SIG-M5 treated with dmso at 0.1 percent for 504 hours (cell line): ENCODE measurements at regions not wholly inside any gene's neighbourhood (a gene's known extent, or its start where the extent isn't known, plus 50 kb on each side); places are given as distances from the start of the nearest gene placed in this dataset.
"Not testable (repeated sequence)": the region's sequence is repeated elsewhere in the genome, so short reads cannot be mapped to it uniquely, and the experiment has no call there.

ENCODE experiments used
- DNase-seq: peaks from one replicate; lab custom pipeline; 2025; ENCODE audit not compliant: unreplicated experiment; lab: John Stamatoyannopoulos, UW

DNA sequence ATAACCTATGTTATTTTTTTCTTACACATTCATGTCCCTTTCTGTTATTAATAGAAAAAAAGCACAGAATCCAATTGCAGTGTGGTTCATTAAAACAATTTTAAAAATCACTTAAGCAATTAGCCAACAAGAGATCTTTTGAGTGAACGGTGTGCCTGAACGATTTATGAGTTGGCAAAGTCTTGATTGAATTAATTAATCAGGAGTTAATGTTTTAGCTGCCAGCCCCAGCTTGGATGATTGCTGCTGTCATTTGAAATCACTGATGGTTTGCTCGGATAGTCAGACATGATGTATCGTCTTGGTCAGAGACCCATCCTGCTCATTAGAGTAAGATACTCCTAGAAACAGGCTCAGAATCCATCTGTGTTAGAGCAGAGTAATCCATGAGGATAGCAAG, 158.3 kb upstream of the GALNT2 start:
- DNase-seq = no peak

DNA sequence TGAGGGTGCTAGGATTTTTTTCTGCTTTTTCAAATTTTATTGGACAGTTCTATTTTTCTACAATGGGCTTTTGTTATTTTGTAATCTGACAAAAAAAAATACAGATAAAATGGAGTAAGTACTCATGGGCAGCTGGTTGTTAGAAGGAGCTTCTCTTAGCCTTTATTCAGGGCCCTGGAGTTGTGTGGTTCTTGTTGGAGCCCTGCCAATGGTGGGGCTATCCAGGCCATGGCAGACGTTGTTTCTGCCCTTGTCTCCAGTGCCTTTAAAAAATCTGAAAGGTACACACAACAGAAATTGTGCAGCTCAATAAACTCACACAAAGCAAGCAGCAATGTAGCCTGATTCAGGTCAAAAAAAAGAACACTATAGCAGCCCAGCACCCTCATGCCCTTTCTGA, 153.5 kb upstream of the GALNT2 start:
- DNase-seq = no peak

DNA sequence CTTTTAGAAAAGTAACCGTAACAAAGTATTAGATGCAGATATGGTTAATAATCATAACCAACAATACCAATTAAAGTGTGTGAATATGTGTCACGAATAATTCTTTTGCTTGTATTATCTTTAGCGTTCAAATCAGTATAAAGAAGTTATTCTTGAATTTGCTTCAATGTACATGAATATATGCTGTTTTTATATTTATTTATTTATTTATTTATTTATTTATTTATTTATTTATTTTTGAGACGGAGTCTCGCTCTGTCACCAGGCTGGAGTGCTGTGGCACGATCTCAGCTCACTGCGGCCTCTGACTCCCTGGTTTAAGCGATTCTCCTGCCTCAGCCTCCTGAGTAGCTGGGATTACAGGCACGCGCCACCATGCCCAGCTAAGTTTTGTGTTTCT, 147.6 kb upstream of the GALNT2 start:
- DNase-seq = not testable (repeated sequence)

DNA sequence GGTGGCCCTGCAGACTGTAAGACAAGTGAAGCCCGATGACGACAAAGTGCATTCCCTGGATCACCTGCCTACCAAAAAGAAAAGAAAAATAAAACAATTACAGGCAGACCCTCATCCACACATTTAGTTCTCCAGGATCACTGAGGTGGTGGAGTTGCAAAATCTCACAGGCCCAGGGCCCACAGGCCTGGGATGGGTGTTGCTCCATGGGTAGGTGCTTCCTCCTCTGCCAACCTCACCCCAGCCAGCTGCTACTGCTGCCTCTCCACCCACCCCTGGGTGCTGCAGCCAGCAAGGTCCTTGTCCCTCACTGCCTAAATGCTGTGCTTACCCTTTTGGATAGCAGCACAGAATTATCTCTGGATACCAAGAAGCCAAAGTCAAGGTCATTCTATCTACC, 146.4 kb upstream of the GALNT2 start:
- DNase-seq = no peak

DNA sequence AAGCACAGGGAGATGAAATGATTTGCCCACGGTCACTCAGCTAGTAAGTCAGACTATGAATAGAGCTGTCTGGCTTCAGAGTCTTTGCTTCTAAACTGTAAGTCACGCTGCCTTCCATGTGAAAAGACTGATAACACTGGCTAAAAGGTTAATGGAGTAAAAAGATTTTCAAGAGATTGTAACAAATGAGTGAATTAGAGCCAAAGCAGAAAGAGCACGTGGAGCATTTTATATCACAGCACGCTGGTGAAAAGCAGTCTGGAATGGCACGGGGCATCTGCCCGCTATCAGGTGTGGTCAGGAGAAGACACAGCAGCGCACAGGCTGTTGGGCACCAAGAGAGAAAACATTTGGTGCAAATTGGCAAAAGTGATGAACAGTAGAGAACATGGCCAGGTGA, 144.8 kb upstream of the GALNT2 start:
- no peak for DNase-seq

DNA sequence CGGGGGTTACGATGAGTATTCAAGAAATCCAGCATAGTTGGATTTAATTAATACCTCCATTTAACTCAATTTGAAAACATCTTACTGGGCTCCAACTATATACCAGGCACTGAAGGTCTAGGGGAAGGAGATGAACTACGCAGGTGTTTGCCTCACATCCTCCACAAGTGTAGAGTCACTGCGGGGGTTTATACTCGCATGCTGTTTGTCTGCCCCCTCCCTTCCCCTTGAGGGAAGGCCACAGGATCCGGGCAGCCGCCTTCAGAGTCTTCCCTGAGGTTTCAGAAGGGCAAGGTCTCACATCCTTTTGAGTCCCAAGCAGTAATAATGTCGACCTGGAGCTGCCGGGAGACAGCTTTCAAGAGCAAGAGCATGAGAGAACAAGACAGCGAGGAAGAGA, 142.4 kb upstream of the GALNT2 start:
- no peak for DNase-seq

DNA sequence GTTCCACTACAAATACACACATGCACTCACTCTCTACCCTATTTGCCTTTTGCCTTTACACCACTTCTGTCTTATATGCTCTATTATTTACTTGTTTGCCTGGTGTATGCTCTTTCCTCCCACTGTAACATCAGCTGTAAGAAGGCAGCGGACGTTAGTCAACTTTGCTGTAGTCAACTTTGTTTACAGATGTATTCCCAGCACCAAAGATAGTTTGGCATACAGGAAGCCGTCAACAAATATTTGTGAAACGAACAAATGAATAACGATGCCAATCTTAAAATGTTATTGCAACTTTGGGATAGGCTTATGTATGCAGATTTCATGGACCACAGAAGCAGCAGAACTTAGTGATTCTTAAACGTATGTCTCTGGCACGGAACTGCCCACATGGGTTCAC, 138.3 kb upstream of the GALNT2 start:
- DNase-seq = no peak

DNA sequence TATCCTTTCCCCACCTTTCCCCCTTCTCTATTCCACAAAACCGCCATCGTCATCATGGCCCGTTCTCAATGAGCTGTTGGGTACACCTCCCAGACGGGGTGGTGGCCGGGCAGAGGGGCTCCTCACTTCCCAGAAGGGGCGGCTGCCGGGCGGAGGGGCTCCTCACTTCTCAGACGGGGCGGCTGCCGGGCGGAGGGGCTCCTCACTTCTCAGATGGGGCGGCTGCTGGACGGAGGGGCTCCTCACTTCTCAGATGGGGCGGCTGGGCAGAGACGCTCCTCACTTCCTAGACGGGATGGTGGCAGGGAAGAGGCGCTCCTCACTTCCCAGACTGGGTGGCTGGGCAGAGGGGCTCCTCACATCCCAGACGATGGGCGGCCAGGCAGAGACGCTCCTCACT, 135.3 kb upstream of the GALNT2 start:
- not testable (repeated sequence) for DNase-seq

DNA sequence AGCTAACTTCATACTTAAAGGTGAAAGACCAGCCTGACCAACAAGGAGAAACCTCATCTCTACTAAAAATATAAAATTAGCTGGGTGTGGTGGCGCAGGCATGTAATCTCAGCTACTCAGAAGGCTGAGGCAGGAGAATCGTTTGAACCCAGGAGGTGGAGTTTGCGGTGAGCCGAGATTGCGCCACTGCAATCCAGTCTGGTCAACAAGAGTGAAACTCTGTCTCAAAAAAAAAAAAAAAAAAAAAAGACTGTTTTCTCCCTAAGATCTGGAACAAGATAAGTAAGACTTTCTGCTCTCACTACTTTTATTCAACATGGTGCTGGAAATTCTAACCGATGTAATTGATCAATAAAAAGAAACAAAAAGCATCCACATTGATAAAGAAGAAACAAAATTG, 131.9 kb upstream of the GALNT2 start:
- not testable (repeated sequence) for DNase-seq

DNA sequence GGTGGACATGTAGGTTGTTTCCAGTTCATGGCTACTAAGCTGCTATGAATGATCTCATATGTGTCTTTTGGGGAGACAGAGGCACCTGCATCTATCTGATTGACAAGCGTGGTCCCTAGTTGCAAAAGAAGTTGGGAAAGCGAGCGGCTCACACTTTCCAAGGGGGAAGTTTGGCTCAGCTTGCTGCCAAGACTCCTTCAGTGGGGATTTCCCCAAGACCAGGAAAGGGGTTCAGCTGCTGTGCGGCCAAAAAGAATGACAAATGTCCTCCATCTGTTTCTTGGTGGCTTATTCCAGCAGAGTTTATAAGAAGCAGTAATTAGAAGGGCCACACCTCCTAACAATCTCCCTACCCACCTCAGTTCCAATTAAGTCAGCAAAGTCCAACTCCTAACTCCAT, 128.5 kb upstream of the GALNT2 start:
- no peak for DNase-seq

DNA sequence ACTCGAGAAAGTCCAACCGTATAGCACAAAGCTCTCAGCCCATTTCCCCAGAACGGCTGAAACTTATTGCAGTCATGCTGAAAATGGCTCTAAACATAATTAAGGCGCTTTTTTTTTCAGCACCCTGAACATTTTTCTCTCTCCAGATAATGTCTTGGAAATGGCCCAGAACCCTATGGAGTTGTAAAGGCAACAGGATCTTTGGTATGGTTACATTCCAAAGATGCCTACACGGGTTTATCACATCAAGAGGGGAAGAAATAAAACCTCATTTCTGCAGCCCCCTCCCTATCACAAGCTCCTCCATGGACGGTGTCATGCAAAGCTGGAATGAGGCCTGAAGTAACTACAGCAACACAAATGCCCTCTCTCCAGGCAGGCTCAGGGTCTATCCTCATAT, 126.4 kb upstream of the GALNT2 start:
- DNase-seq = no peak

DNA sequence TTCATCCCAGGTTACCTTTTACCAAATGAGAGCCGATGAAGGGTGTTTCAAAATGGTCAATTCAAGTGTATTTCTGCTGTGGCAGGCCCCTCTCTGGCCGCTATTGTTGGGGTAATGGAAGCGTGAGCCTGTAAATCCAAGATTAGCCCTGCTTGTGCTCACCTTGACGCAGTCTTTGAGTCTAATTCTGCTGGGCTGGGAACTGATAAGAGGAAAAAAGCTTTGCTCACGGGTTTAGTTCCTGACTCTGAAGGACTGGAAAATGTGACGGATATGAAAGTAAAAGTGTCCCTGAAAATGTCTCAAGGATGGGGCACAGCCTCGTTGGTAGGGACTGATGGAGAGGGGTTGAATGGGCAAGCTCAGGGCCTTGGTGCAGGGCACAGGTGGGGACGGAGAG, 125.9 kb upstream of the GALNT2 start:
- no peak for DNase-seq

DNA sequence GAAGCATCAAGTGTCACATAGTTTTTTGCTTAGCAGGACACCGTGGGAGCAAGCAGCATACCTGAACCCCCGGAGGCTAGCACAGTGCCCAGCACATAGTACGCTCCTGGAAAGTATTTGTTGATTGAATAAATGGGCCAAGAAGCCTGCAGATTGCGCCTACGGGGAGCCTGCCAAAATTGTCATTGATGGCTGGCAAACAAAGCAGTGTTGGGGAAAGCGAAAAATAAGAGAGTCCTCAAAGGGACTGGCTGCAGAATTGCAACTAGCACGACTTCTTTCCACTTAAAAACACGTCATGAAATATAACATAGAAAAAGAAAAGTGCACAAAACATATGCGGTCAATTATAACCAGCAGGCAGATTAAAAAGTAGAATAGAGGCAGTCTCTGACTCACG, 125.2 kb upstream of the GALNT2 start:
- no peak for DNase-seq

DNA sequence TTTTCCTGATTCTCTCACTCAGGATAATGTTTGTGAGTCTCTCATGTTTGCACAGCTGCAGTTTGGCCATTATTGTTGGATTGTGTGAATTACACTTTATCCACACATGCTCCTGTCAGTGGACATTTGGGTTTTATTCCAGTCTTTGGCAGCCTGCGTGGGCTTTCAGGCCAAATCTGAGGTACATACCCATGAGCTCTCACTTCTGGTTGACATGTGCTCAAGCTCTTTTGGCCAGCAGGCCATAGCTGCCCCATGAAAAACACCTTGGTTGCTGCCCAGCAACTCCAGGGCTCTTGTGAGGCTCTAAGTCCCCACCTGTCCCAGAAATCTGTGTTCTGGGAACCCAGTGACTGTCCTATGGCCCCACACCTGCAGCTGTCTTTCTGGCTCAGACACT, 124.5 kb upstream of the GALNT2 start:
- no peak for DNase-seq

DNA sequence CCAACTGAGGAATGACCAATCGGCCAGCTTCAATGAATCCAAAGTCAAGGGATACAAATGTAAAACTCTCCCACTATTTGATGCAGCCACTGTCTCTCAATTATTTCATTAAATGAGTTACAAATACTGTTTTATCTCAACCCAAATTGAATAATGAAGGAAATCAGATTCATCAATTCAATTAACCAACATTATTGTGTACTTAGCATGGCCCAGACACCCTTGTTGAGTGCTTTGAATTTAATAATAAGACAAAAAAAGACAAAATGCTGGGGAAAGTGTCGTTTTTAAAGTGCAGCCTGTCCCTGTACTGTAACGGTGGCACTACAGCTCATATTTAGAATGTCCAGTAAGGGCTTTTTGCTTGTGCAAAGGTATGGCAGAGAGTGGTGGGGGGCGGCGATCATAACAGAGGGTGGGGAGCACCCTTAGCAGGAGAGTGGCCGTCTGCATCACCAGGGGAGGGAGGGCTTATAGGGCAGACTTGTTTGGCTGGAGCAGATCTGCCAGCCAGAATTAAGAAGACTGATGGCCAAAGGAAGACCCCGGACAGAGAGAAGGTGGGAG, 123.8 kb upstream of the GALNT2 start:
- DNase-seq = no peak

DNA sequence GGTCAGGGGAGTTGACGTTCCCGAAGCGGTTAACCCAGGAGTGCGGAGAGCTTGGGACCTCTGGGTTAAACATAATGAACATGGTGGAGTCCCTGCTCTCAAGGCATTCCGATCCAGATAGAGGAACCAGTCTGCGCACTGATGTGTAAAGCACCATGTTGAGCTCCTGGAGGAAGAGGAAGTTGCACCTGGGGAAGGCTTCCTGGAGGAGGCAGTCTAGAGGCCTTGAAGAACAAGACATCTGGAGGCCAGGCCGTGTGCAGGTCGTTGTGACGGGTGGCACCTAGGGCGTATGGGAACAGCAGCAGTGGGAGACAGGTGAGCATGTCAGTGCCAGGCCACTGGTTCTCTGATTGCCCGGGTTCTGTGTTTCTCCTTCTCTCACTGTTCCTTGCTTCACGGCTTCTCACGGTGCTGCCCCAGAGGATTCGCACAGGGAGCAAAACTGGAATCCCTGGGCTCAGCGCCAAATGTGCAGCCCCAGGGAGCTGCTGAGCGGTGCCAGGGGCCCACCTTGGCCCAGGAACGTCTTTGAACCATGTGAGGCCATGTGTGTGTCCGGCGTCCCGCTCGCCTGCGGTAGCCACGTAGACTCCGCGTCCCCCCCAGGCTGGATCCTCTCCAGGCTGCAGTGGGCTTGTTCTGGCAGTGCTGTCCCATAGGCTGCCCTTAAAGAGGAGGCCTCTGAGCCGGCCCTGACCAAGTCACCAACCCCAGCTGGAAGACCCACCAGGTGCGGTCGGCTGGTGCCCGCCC, 122.9 kb upstream of the GALNT2 start:
- DNase-seq = no peak

DNA sequence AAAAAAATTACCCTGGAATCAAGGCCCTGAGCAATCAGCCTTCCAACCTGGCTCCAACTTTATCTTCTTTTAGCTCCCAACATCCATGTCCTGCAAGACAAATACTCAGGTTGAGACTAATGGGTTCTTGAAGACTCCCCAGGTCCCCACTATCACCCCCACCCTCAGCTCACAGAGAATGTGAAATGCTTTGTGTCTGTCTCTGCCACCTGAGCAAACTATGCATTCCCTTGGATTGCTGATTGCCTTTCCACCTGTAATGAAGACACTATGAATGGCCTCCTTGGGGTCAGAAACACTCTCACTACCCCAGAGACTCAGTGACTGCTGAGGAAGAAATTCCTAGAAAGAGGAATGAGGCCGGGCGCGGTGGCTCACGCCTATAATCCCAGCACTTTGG, 121.2 kb upstream of the GALNT2 start:
- no peak for DNase-seq

DNA sequence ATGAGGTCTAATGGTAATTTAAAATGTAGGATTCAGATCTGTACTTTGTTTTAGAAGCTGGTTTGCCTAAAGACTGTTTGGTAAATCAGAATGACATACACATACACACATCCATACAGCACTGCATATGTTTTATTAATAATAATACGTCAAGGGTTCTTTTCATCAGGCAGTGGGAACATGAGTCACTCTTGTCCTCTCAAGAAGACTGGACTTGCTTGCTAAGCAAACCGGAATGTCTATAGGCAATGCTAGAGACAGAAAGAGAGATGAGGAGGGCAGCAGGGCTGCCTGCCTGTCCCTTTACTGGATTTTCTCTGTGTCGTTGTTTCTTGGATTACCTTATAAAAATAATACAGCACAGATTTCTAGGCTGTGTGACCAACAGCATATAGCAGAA, 119.1 kb upstream of the GALNT2 start:
- DNase-seq = no peak

DNA sequence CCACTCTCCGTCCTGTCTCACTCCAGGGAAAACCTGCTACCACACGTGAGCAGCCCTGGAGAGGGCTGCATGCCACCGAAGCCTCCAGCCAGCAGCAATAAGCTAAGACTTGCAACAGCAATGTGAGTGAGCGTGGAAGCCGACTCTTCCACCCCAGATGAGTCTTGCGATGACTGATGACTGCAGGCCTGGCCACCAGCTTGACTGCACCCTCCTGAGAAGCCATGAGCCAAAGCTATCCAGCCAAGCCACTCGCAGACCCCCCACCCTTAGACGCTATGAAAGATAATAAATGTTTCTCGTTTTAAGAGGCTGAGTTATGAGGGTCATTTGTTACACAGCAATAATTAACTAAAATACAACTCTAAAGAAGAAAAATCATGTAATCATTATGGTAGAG, 118.6 kb upstream of the GALNT2 start:
- DNase-seq = no peak

DNA sequence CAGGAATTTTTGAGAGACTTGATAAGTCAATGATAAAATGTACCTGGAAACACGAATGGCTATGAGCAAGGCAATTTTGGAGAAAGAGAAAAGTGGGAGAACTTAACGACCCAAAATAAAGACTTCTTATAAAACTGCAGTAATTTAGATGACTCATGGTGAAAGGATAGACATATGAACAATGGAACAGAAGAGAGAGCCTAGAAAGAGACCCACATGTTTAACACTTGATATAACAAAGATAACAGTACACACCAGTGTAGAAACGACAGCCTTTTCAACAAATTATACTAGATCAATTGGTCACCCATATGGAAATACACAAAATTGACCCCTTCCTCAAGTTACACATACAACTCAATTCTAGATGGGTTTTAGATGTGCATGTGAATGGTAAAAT, 117.5 kb upstream of the GALNT2 start:
- no peak for DNase-seq

DNA sequence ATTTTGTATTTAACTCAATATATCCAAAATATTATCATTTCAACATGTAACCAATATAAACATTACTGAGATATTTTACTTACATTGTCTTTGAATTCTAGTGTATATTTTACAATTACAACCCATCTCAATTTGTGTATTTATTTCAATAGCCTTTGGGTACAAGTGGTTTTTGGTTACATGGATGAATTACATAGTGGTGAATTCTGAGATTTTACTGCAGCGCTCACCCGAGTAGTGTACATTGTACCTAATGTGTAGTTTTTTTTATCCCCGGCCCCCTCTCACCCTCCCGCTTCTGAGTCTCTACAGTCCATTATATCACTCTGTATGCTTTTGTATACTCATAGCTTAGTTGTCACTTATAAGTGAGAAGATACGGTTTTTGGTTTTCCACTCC, 117.0 kb upstream of the GALNT2 start:
- no peak for DNase-seq

DNA sequence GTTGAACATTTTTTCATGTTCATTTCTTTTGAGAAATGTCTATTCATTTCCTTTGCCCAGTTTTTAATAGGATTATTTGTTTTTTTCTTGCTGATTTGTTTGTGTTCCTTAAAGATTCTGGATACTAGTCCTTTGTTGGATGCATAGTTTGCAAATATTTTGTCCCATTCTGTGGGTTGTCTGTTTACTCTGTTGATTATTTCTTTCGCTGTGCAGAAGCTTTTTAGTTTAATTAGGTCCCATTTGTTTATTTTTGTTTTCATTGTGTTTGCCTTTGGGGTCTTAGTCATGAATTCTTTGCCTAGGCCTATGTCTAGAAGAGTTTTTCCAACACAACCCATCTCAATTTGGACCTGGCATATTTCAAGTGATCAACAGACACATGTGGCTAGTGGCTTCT, 116.1 kb upstream of the GALNT2 start:
- DNase-seq = no peak

DNA sequence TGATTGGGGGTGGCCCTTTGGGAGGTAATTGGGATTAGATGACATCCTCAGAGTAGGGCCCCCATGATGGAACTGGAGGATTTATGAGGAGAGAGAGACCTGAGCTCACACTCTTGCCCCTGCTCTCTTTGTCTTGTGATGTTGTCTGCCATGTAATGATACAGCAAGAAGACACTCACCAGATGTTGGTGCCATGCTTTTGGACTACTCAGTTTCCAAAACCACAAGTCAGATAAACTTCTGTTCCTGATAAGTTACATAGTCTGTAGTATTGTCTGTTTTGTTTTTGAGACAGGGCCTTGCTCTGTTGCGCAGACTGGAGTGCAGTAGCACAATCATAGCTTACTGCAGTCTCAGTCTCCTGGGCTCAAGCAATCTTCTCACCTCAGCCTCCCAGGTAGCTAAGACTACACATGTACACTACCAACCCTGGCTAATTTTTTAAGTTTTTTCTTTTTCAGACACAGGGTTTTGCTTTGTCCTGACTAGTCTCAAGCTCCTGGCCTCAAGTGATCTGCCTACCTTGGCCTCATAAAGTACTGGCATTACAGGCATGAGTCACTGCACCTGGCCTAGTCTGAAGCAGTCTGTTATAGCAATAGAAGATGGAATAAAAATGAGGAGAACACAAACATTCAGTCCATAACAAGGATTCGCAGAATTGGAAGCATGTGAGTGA, 115.0 kb upstream of the GALNT2 start:
- no peak for DNase-seq
